GM18867 (cell line): ENCODE measurements at regions not wholly inside any gene's neighbourhood (a gene's known extent, or its start where the extent isn't known, plus 50 kb on each side); places are given as distances from the start of the nearest gene placed in this dataset.

Experiments
- ATAC-seq: cut with Tn5 transposase; IDR thresholded peaks from one replicate; pipeline ENCODE4 v1.9.1; 2021; ENCODE audit warnings: mild to moderate bottlenecking, moderate library complexity; ENCODE audit not compliant: unreplicated experiment

GRCh38 chr4:125365731-125366130 is 51.0 kb downstream of the FAT4 start:
- no peak for ATAC-seq

- no peak for ATAC-seq
Observed at GRCh38 chr4:125368146-125368545, 53.4 kb downstream of the FAT4 start.

GRCh38 chr4:125368671-125369081 is 53.9 kb downstream of the FAT4 start:
- no peak for ATAC-seq

GRCh38 chr4:125369098-125369497 is 54.3 kb downstream of the FAT4 start:
- ATAC-seq: no peak

GRCh38 chr4:125370478-125370877 is 55.7 kb downstream of the FAT4 start:
- ATAC-seq: no peak

GRCh38 chr4:125382995-125383394 is 68.2 kb downstream of the FAT4 start:
- ATAC-seq: no peak

GRCh38 chr4:125387770-125388169 is 73.0 kb downstream of the FAT4 start:
- no peak for ATAC-seq

GRCh38 chr4:125388613-125389012 is 73.9 kb downstream of the FAT4 start:
- no peak for ATAC-seq

- ATAC-seq: no peak
Observed at GRCh38 chr4:125389713-125390112, 75.0 kb downstream of the FAT4 start.

GRCh38 chr4:125390126-125390525 is 75.4 kb downstream of the FAT4 start:
- no peak for ATAC-seq

- ATAC-seq: no peak
Observed at GRCh38 chr4:125390727-125391126, 76.0 kb downstream of the FAT4 start.

GRCh38 chr4:125392694-125393093 is 77.9 kb downstream of the FAT4 start:
- ATAC-seq: no peak

- no peak for ATAC-seq
Observed at GRCh38 chr4:125393825-125394224, 79.1 kb downstream of the FAT4 start.

GRCh38 chr4:125397226-125397625 is 82.5 kb downstream of the FAT4 start:
- no peak for ATAC-seq

- no peak for ATAC-seq
Observed at GRCh38 chr4:125398263-125399002, 83.7 kb downstream of the FAT4 start.

- no peak for ATAC-seq
Observed at GRCh38 chr4:125400756-125401155, 86.0 kb downstream of the FAT4 start.

GRCh38 chr4:125401784-125402183 is 87.0 kb downstream of the FAT4 start:
- ATAC-seq: no peak

- ATAC-seq: no peak
Observed at GRCh38 chr4:125420526-125420925, 105.8 kb downstream of the FAT4 start.

GRCh38 chr4:125421547-125421946 is 106.8 kb downstream of the FAT4 start:
- ATAC-seq: no peak

- no peak for ATAC-seq
Observed at GRCh38 chr4:125423124-125423523, 108.4 kb downstream of the FAT4 start.

- ATAC-seq: no peak
Observed at GRCh38 chr4:125428832-125429231, 114.1 kb downstream of the FAT4 start.

GRCh38 chr4:125430086-125430485 is 115.3 kb downstream of the FAT4 start:
- ATAC-seq: no peak

- no peak for ATAC-seq
Observed at GRCh38 chr4:125432078-125432477, 117.3 kb downstream of the FAT4 start.
